ENCODE measurements at regions not wholly inside any gene's neighbourhood (a gene's known extent, or its start where the extent isn't known, plus 50 kb on each side); places are given as distances from the start of the nearest gene placed in this dataset.
"Not testable (repeated sequence)": the region's sequence is repeated elsewhere in the genome, so short reads cannot be mapped to it uniquely, and the experiment has no call there.

- Histone ChIP-seq H3K36me3 (ENCODE audit: control insufficient read depth, insufficient read depth, low read length) (no peaks in the 10 kb centered on the region), H3K27me3 (ENCODE audit: control insufficient read depth, insufficient read depth, low read length) (no peaks in the 10 kb centered on the region), H3K4me1 (ENCODE audit: control insufficient read depth, insufficient read depth, low read length) (peaks cover 5% of the 10 kb centered on the region; the same call in 1 of the 2 replicates), H3K4me3 (ENCODE audit: low read depth, low read length) (no peak overlapping the region), H3K27ac (ENCODE audit: low read depth, low read length) (no peak overlapping the region), H3K9ac (ENCODE audit: low read depth, low read length) (no peak overlapping the region), H3K9me3 (ENCODE audit: control insufficient read depth, insufficient read depth, low read length) (no peaks in the 10 kb centered on the region)
Measured at GRCh38 chr6:138659998-138660397, 113.6 kb upstream of the CCDC28A start.

GRCh38 chr6:138662471-138662870, 111.1 kb upstream of the CCDC28A start:
- Histone ChIP-seq H3K9ac (ENCODE audit: low read depth, low read length) (no peak overlapping the region), H3K4me1 (ENCODE audit: control insufficient read depth, insufficient read depth, low read length) (peaks cover 3% of the 10 kb centered on the region; the same call in 1 of the 2 replicates), H3K4me3 (ENCODE audit: low read depth, low read length) (no peak overlapping the region), H3K36me3 (ENCODE audit: control insufficient read depth, insufficient read depth, low read length) (no peaks in the 10 kb centered on the region), H3K9me3 (ENCODE audit: control insufficient read depth, insufficient read depth, low read length) (no peaks in the 10 kb centered on the region), H3K27ac (ENCODE audit: low read depth, low read length) (peak overlapping the region; percentile 12), H3K27me3 (ENCODE audit: control insufficient read depth, insufficient read depth, low read length) (no peaks in the 10 kb centered on the region)

- Histone ChIP-seq H3K27ac (ENCODE audit: low read depth, low read length) (no peak overlapping the region), H3K36me3 (ENCODE audit: control insufficient read depth, insufficient read depth, low read length) (no peaks in the 10 kb centered on the region), H3K9me3 (ENCODE audit: control insufficient read depth, insufficient read depth, low read length) (no peaks in the 10 kb centered on the region), H3K4me1 (ENCODE audit: control insufficient read depth, insufficient read depth, low read length) (peaks cover 9% of the 10 kb centered on the region; the same call in 1 of the 2 replicates), H3K9ac (ENCODE audit: low read depth, low read length) (no peak overlapping the region), H3K4me3 (ENCODE audit: low read depth, low read length) (no peak overlapping the region), H3K27me3 (ENCODE audit: control insufficient read depth, insufficient read depth, low read length) (no peaks in the 10 kb centered on the region)
Measured at GRCh38 chr6:138663892-138664291, 109.7 kb upstream of the CCDC28A start.

GRCh38 chr6:138664745-138665144, 108.8 kb upstream of the CCDC28A start:
- Histone ChIP-seq H3K9me3 (ENCODE audit: control insufficient read depth, insufficient read depth, low read length) (no peaks in the 10 kb centered on the region), H3K36me3 (ENCODE audit: control insufficient read depth, insufficient read depth, low read length) (no peaks in the 10 kb centered on the region), H3K4me3 (ENCODE audit: low read depth, low read length) (no peak overlapping the region), H3K27me3 (ENCODE audit: control insufficient read depth, insufficient read depth, low read length) (no peaks in the 10 kb centered on the region), H3K27ac (ENCODE audit: low read depth, low read length) (no peak overlapping the region), H3K9ac (ENCODE audit: low read depth, low read length) (no peak overlapping the region), H3K4me1 (ENCODE audit: control insufficient read depth, insufficient read depth, low read length) (peaks cover 15% of the 10 kb centered on the region; the same call in 1 of the 2 replicates)

- Histone ChIP-seq H3K4me3 (ENCODE audit: low read depth, low read length) (no peak overlapping the region), H3K36me3 (ENCODE audit: control insufficient read depth, insufficient read depth, low read length) (no peaks in the 10 kb centered on the region), H3K27ac (ENCODE audit: low read depth, low read length) (no peak overlapping the region), H3K4me1 (ENCODE audit: control insufficient read depth, insufficient read depth, low read length) (peaks cover 15% of the 10 kb centered on the region; the same call in 1 of the 2 replicates), H3K9ac (ENCODE audit: low read depth, low read length) (no peak overlapping the region), H3K9me3 (ENCODE audit: control insufficient read depth, insufficient read depth, low read length) (no peaks in the 10 kb centered on the region), H3K27me3 (ENCODE audit: control insufficient read depth, insufficient read depth, low read length) (no peaks in the 10 kb centered on the region)
Measured at GRCh38 chr6:138666636-138667035, 106.9 kb upstream of the CCDC28A start.

- peaks cover 15% of the 10 kb centered on the region; the same call in 1 of the 2 replicates for H3K4me1 ChIP-seq (ENCODE audit: control insufficient read depth, insufficient read depth, low read length)
- H3K9me3 ChIP-seq (ENCODE audit: control insufficient read depth, insufficient read depth, low read length) = no peaks in the 10 kb centered on the region
- no peak overlapping the region for H3K27ac ChIP-seq (ENCODE audit: low read depth, low read length)
- H3K36me3 ChIP-seq (ENCODE audit: control insufficient read depth, insufficient read depth, low read length) = no peaks in the 10 kb centered on the region
- H3K9ac ChIP-seq (ENCODE audit: low read depth, low read length) = no peak overlapping the region
- no peaks in the 10 kb centered on the region for H3K27me3 ChIP-seq (ENCODE audit: control insufficient read depth, insufficient read depth, low read length)
- no peak overlapping the region for H3K4me3 ChIP-seq (ENCODE audit: low read depth, low read length)
Measured at GRCh38 chr6:138667408-138667807, 106.2 kb upstream of the CCDC28A start.

- Histone ChIP-seq H3K36me3 (ENCODE audit: control insufficient read depth, insufficient read depth, low read length) (no peaks in the 10 kb centered on the region), H3K4me3 (ENCODE audit: low read depth, low read length) (no peak overlapping the region)
Measured at GRCh38 chr6:138671351-138671750, 102.2 kb upstream of the CCDC28A start.

GRCh38 chr6:138673346-138674014, 100.1 kb upstream of the CCDC28A start:
- H3K27ac ChIP-seq (ENCODE audit: low read depth, low read length) = no peak overlapping the region
- no peaks in the 10 kb centered on the region for H3K9me3 ChIP-seq (ENCODE audit: control insufficient read depth, insufficient read depth, low read length)
- H3K36me3 ChIP-seq (ENCODE audit: control insufficient read depth, insufficient read depth, low read length) = no peaks in the 10 kb centered on the region
- no peak overlapping the region for H3K9ac ChIP-seq (ENCODE audit: low read depth, low read length)
- no peak overlapping the region for H3K4me3 ChIP-seq (ENCODE audit: low read depth, low read length)
- H3K27me3 ChIP-seq (ENCODE audit: control insufficient read depth, insufficient read depth, low read length) = no peaks in the 10 kb centered on the region
- peaks cover 13% of the 10 kb centered on the region; the same call in 1 of the 2 replicates for H3K4me1 ChIP-seq (ENCODE audit: control insufficient read depth, insufficient read depth, low read length)

More at GRCh38 chr6:138671351-138671750, 102.2 kb upstream of the CCDC28A start:
- H3K4me1 ChIP-seq (ENCODE audit: control insufficient read depth, insufficient read depth, low read length) = peaks cover 15% of the 10 kb centered on the region; the same call in 1 of the 2 replicates
- H3K27me3 ChIP-seq (ENCODE audit: control insufficient read depth, insufficient read depth, low read length) = no peaks in the 10 kb centered on the region
- no peaks in the 10 kb centered on the region for H3K9me3 ChIP-seq (ENCODE audit: control insufficient read depth, insufficient read depth, low read length)
- H3K9ac ChIP-seq (ENCODE audit: low read depth, low read length) = no peak overlapping the region
- H3K27ac ChIP-seq (ENCODE audit: low read depth, low read length) = no peak overlapping the region

- not testable (repeated sequence) for H3K9ac ChIP-seq (ENCODE audit: low read depth, low read length)
Measured at GRCh38 chr6:138674444-138674843, 99.1 kb upstream of the CCDC28A start.

GRCh38 chr6:138677538-138677937, 96.0 kb upstream of the CCDC28A start:
- Histone ChIP-seq H3K36me3 (ENCODE audit: control insufficient read depth, insufficient read depth, low read length) (no peaks in the 10 kb centered on the region), H3K9me3 (ENCODE audit: control insufficient read depth, insufficient read depth, low read length) (no peaks in the 10 kb centered on the region), H3K27ac (ENCODE audit: low read depth, low read length) (no peak overlapping the region), H3K4me1 (ENCODE audit: control insufficient read depth, insufficient read depth, low read length) (peaks cover 10% of the 10 kb centered on the region; the same call in 1 of the 2 replicates), H3K9ac (ENCODE audit: low read depth, low read length) (no peak overlapping the region), H3K4me3 (ENCODE audit: low read depth, low read length) (no peak overlapping the region), H3K27me3 (ENCODE audit: control insufficient read depth, insufficient read depth, low read length) (no peaks in the 10 kb centered on the region)

More at GRCh38 chr6:138674444-138674843, 99.1 kb upstream of the CCDC28A start:
- not testable (repeated sequence) for H3K27me3 ChIP-seq (ENCODE audit: control insufficient read depth, insufficient read depth, low read length); H3K9me3 ChIP-seq (ENCODE audit: control insufficient read depth, insufficient read depth, low read length); H3K36me3 ChIP-seq (ENCODE audit: control insufficient read depth, insufficient read depth, low read length); H3K4me3 ChIP-seq (ENCODE audit: low read depth, low read length); H3K4me1 ChIP-seq (ENCODE audit: control insufficient read depth, insufficient read depth, low read length); H3K27ac ChIP-seq (ENCODE audit: low read depth, low read length)

- H3K27me3 ChIP-seq (ENCODE audit: control insufficient read depth, insufficient read depth, low read length) = no peaks in the 10 kb centered on the region
- H3K36me3 ChIP-seq (ENCODE audit: control insufficient read depth, insufficient read depth, low read length) = no peaks in the 10 kb centered on the region
- H3K9ac ChIP-seq (ENCODE audit: low read depth, low read length) = no peak overlapping the region
- no peaks in the 10 kb centered on the region for H3K9me3 ChIP-seq (ENCODE audit: control insufficient read depth, insufficient read depth, low read length)
- H3K4me1 ChIP-seq (ENCODE audit: control insufficient read depth, insufficient read depth, low read length) = peaks cover 10% of the 10 kb centered on the region; the same call in 1 of the 2 replicates
- no peak overlapping the region for H3K27ac ChIP-seq (ENCODE audit: low read depth, low read length)
- H3K4me3 ChIP-seq (ENCODE audit: low read depth, low read length) = no peak overlapping the region
Measured at GRCh38 chr6:138678168-138678567, 95.4 kb upstream of the CCDC28A start.
